HFFc6 (cell line): ENCODE measurements at regions not wholly inside any gene's neighbourhood (a gene's known extent, or its start where the extent isn't known, plus 50 kb on each side); places are given as distances from the start of the nearest gene placed in this dataset.

Experiments
- DNase-seq: peaks from one replicate; pipeline ENCODE4 v3.0.0-alpha.2; 2018
- H3K27ac Mint-ChIP-seq: 2 replicates; pipeline ENCODE4 v1.8.0; 2020; ENCODE audit warnings: mild to moderate bottlenecking, mixed read lengths
- H3K27me3 Mint-ChIP-seq: 2 replicates; pipeline ENCODE4 v1.8.0; 2021; ENCODE audit warnings: mild to moderate bottlenecking, moderate library complexity, mixed read lengths; ENCODE audit not compliant: insufficient read depth
- H3K36me3 Mint-ChIP-seq: 2 replicates; pipeline ENCODE4 v1.8.0; 2021; ENCODE audit warnings: low read depth, mixed read lengths
- H3K4me1 Mint-ChIP-seq: 2 replicates; pipeline ENCODE4 v1.8.0; 2020; ENCODE audit warnings: low read depth, mixed read lengths
- H3K4me3 Mint-ChIP-seq: 2 replicates; pipeline ENCODE4 v1.8.0; 2020; ENCODE audit warnings: mild to moderate bottlenecking, moderate library complexity, mixed read lengths
- H3K9me3 Mint-ChIP-seq: 2 replicates; pipeline ENCODE4 v1.8.0; 2020; ENCODE audit warnings: mild to moderate bottlenecking, mixed read lengths
- TF ChIP-seq, protein P1 (sequence below): fragments of 200-600 bp; sonication (generic); IDR thresholded peaks from 2 replicates; pipeline ENCODE4 v1.5.0; 2021; ENCODE audit warnings: antibody characterized with exemption, mild to moderate bottlenecking

GRCh38 chr2:16037808-16038457 is 97.6 kb downstream of the MYCN start:
- Mint-ChIP-seq H3K4me3 (no peak overlapping the region), H3K27me3 (no peaks in the 10 kb centered on the region; the same call in 1 of the 2 replicates), H3K27ac (no peak overlapping the region), H3K4me1 (no peaks in the 10 kb centered on the region), H3K36me3 (peaks cover 11% of the 10 kb centered on the region; the same call in 1 of the 2 replicates), H3K9me3 (peaks cover 64% of the 10 kb centered on the region)
- DNase-seq, result no peak
- TF ChIP-seq, protein P1, sequence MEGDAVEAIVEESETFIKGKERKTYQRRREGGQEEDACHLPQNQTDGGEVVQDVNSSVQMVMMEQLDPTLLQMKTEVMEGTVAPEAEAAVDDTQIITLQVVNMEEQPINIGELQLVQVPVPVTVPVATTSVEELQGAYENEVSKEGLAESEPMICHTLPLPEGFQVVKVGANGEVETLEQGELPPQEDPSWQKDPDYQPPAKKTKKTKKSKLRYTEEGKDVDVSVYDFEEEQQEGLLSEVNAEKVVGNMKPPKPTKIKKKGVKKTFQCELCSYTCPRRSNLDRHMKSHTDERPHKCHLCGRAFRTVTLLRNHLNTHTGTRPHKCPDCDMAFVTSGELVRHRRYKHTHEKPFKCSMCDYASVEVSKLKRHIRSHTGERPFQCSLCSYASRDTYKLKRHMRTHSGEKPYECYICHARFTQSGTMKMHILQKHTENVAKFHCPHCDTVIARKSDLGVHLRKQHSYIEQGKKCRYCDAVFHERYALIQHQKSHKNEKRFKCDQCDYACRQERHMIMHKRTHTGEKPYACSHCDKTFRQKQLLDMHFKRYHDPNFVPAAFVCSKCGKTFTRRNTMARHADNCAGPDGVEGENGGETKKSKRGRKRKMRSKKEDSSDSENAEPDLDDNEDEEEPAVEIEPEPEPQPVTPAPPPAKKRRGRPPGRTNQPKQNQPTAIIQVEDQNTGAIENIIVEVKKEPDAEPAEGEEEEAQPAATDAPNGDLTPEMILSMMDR, result no peak

DNA sequence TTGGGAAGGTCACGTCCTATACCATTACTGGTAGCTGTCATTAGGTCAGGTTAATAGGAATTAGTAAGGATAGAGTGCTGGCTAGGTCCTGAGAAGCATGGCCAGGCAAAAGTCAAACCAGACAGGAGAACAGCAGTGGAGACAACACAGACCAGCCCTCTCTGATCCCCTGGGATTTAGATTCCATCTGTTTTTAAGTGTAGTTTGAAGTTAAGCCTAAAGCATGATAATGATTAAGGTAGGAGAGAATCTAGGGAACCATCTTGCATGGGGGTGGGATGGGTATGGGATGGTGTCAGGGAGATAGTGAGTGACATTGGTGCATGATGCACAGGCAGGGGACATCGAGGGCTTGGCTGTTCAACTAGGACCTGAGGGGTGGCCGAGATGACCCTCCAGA is 96.6 kb downstream of the MYCN start:
- Mint-ChIP-seq H3K9me3 (peaks cover 62% of the 10 kb centered on the region), H3K27me3 (no peaks in the 10 kb centered on the region; the same call in 1 of the 2 replicates), H3K4me1 (no peaks in the 10 kb centered on the region), H3K27ac (no peak overlapping the region), H3K4me3 (no peak overlapping the region), H3K36me3 (peaks cover 7% of the 10 kb centered on the region; the same call in 1 of the 2 replicates)
- TF ChIP-seq, protein P1, result no peak
- DNase-seq, result no peak

DNA sequence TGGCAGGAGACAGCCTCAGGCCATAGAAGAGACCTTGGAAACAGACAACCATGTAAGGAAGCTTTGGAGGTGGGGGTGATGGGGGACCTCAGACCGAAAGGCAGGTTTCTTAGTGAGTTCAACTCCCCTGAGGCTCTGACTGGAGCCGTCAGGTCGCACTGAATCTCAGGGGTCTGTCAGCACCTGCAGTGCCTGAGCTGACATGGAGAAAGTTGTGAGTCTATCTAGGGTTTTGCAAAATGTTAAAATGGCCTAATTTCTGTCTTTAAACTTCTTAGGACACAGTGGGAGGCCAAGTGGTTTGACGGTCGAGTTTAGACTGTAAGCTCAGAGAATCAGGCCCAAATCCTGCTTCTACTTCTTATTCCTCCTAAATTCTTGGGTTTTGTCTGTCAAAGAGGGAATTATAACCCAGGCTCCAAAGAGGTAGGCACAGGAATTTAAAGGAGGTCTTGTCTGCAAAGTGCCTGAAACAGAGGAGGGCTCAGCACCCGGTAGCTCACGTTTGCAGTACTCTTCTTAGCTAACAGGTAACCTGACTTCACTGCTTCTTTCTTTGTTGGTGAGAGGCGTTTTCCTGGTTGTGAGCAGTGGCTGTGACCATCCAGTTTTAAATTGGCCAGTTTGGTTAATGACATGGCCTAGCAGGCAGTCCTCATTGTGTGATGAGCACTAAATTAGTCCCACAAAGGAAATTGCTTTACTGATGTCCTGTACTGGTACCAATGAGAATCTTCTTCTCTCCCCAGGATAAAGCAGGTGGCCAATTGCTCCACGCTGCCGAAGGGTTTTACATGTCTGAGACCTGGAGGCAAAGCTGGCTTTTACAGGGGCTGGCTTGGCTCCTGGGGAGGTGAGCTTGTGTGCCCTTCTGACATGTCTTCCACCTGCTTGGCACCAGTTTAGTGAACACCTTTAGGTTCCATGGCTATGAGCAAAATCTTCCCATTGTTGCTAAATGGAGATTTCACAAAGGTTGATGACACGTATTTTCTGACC is 95.7 kb downstream of the MYCN start:
- H3K4me1 Mint-ChIP-seq, result no peaks in the 10 kb centered on the region
- peaks cover 62% of the 10 kb centered on the region for H3K9me3 Mint-ChIP-seq
- TF ChIP-seq, protein P1, result no peak
- H3K27ac Mint-ChIP-seq, result no peak overlapping the region
- H3K36me3 Mint-ChIP-seq, result no peaks in the 10 kb centered on the region; the same call in 1 of the 2 replicates
- no peak overlapping the region for H3K4me3 Mint-ChIP-seq
- no peaks in the 10 kb centered on the region; the same call in 1 of the 2 replicates for H3K27me3 Mint-ChIP-seq
- no peak for DNase-seq

GRCh38 chr2:16034975-16035746 is 94.8 kb downstream of the MYCN start:
- Mint-ChIP-seq H3K27me3 (no peaks in the 10 kb centered on the region; the same call in 1 of the 2 replicates), H3K4me1 (no peaks in the 10 kb centered on the region), H3K9me3 (peaks cover 61% of the 10 kb centered on the region), H3K36me3 (no peaks in the 10 kb centered on the region; the same call in 1 of the 2 replicates), H3K27ac (no peak overlapping the region), H3K4me3 (no peak overlapping the region)
- TF ChIP-seq, protein P1, result no peak
- DNase-seq, result no peak
